ENCODE measurements at regions not wholly inside any gene's neighbourhood (a gene's known extent, or its start where the extent isn't known, plus 50 kb on each side); places are given as distances from the start of the nearest gene placed in this dataset.

DNA sequence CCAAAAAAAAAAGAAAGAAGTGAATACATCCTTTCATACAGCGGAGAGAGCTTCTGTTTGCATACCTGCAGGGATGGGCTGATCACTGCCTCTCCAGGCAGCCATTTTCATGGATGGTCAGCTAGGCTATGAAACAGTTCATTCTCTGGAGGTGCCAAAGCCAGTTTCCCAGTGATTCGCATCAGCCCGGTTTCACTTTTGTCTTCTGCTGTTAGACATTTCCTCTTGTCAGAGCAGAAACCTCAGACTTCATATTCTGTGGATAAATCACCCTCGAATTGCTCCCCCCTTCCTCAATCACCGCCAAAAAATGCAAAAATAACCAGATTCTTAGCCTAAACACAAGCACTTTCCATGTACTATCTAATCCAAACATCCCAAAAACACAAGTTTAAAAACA, 225.6 kb downstream of the ADAMTS9 start:
- 14% methylated on average over 5 of the region's 5 CpGs for WGBS (ENCODE audit: insufficient coverage)
- peaks cover 0 to 1% (median 0%) of the 10 kb centered on the region in 7 donors for H3K9me3 Mint-ChIP-seq
- no peak for DNase-seq
- intact Hi-C loops (cut with micrococcal nuclease), result no loop called here
- TF ChIP-seq, protein P1, sequence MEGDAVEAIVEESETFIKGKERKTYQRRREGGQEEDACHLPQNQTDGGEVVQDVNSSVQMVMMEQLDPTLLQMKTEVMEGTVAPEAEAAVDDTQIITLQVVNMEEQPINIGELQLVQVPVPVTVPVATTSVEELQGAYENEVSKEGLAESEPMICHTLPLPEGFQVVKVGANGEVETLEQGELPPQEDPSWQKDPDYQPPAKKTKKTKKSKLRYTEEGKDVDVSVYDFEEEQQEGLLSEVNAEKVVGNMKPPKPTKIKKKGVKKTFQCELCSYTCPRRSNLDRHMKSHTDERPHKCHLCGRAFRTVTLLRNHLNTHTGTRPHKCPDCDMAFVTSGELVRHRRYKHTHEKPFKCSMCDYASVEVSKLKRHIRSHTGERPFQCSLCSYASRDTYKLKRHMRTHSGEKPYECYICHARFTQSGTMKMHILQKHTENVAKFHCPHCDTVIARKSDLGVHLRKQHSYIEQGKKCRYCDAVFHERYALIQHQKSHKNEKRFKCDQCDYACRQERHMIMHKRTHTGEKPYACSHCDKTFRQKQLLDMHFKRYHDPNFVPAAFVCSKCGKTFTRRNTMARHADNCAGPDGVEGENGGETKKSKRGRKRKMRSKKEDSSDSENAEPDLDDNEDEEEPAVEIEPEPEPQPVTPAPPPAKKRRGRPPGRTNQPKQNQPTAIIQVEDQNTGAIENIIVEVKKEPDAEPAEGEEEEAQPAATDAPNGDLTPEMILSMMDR (IDR thresholded peaks at IDR 0.05), result no peak
- no peaks in the 10 kb centered on the region for H3K36me3 ChIP-seq (replicated peaks in 1 of 2; ENCODE audit: control insufficient read depth in 1 of 2, insufficient read depth in 2 of 2, low read length in 2 of 2)
- no peak overlapping the region for H2AFZ ChIP-seq (ENCODE audit: insufficient read depth, low read depth, low read length, poor library complexity, severe bottlenecking)
- H3K4me1 ChIP-seq (ENCODE audit: control insufficient read depth in 1 of 2, insufficient read depth in 2 of 2, low read length in 2 of 2), result no peaks in the 10 kb centered on the region
- H3K4me3 ChIP-seq (replicated peaks in 1 of 3; ENCODE audit: low read depth in 2 of 3, low read length in 3 of 3), result no peak overlapping the region
- H3K27ac Mint-ChIP-seq, result no peak overlapping the region
- no peaks in the 10 kb centered on the region for H3K79me2 ChIP-seq (ENCODE audit: insufficient read depth, low read length)
- peaks cover 0 to 2% of the 10 kb centered on the region in 2 donors for H3K27me3 ChIP-seq (ENCODE audit: control insufficient read depth in 2 of 2, insufficient read depth in 2 of 2, low read length in 2 of 2)
- H3K27me3 Mint-ChIP-seq (ENCODE audit: low read depth in 3 of 3), result peaks cover 3 to 6% (median 5%) of the 10 kb centered on the region in 3 donors
- no peak overlapping the region for H3K4me2 ChIP-seq (replicated peaks; ENCODE audit: extremely low read depth, low read length, poor library complexity, severe bottlenecking)
- H3K4me1 Mint-ChIP-seq, result no peaks in the 10 kb centered on the region
- no peaks in the 10 kb centered on the region for H3K36me3 Mint-ChIP-seq
- H3K9ac ChIP-seq (ENCODE audit: insufficient read depth, low read length, poor library complexity, severe bottlenecking), result no peak overlapping the region
- H4K20me1 ChIP-seq (ENCODE audit: insufficient read depth, low read length), result no peaks in the 10 kb centered on the region
- H3K9me3 ChIP-seq (replicated peaks in 1 of 2; ENCODE audit: control insufficient read depth in 1 of 2, insufficient read depth in 1 of 2, low read length in 2 of 2), result no peaks in the 10 kb centered on the region
- peak overlapping the region in 1 of 2 donors; percentile 7 for H3K4me3 Mint-ChIP-seq
- H3K27ac ChIP-seq (ENCODE audit: low read depth in 1 of 2, low read length in 2 of 2), result no peak overlapping the region

DNA sequence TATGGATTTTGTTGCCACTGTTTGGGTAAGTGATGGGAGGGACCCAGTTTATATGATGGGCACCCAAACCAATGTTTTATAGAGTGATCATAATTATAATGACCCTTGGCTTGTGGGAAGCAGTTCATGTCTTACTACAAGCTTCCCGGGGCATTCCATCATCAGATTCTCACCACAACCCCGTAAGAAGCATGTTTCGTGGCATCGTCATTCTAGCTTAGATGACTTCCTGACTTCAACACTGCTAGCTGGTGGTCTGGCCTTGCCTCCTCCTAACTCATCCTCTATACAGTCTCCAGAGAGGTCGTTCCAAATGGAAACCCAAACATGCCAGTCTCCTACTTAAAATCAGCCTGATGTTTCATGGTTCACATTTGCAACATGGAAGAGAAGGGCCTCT, 226.9 kb downstream of the ADAMTS9 start:
- no peaks in the 10 kb centered on the region for H3K4me1 ChIP-seq (ENCODE audit: control insufficient read depth in 1 of 2, insufficient read depth in 2 of 2, low read length in 2 of 2)
- 83% methylated on average over 5 of the region's 5 CpGs for WGBS (ENCODE audit: insufficient coverage)
- H3K4me1 Mint-ChIP-seq, result no peaks in the 10 kb centered on the region

More for the DNA sequence above, 226.9 kb downstream of the ADAMTS9 start:
- Histone ChIP-seq H4K20me1 (ENCODE audit: insufficient read depth, low read length) (no peaks in the 10 kb centered on the region), H3K9me3 (replicated peaks in 1 of 2; ENCODE audit: control insufficient read depth in 1 of 2, insufficient read depth in 1 of 2, low read length in 2 of 2) (no peaks in the 10 kb centered on the region), H2AFZ (ENCODE audit: insufficient read depth, low read depth, low read length, poor library complexity, severe bottlenecking) (no peak overlapping the region), H3K4me2 (replicated peaks; ENCODE audit: extremely low read depth, low read length, poor library complexity, severe bottlenecking) (no peak overlapping the region), H3K4me3 (replicated peaks in 1 of 3; ENCODE audit: low read depth in 2 of 3, low read length in 3 of 3) (no peak overlapping the region), H3K79me2 (ENCODE audit: insufficient read depth, low read length) (no peaks in the 10 kb centered on the region), H3K27ac (ENCODE audit: low read depth in 1 of 2, low read length in 2 of 2) (no peak overlapping the region), H3K9ac (ENCODE audit: insufficient read depth, low read length, poor library complexity, severe bottlenecking) (no peak overlapping the region), H3K27me3 (ENCODE audit: control insufficient read depth in 2 of 2, insufficient read depth in 2 of 2, low read length in 2 of 2) (peaks cover 2% of the 10 kb centered on the region in 2 donors), H3K36me3 (replicated peaks in 1 of 2; ENCODE audit: control insufficient read depth in 1 of 2, insufficient read depth in 2 of 2, low read length in 2 of 2) (no peaks in the 10 kb centered on the region)
- H3K27me3 Mint-ChIP-seq (ENCODE audit: low read depth in 3 of 3), result peaks cover 5% of the 10 kb centered on the region in 3 donors
- TF ChIP-seq, protein P1 (IDR thresholded peaks at IDR 0.05), result no peak
- intact Hi-C loops (cut with micrococcal nuclease), result no loop called here
- H3K36me3 Mint-ChIP-seq, result no peaks in the 10 kb centered on the region
- peaks cover 0 to 1% (median 0%) of the 10 kb centered on the region in 7 donors for H3K9me3 Mint-ChIP-seq
- no peak for DNase-seq
- no peak overlapping the region for H3K4me3 Mint-ChIP-seq
- H3K27ac Mint-ChIP-seq, result no peak overlapping the region

Data from CD14-positive monocyte (primary cell).